Panc1 (cell line): ENCODE measurements at regions not wholly inside any gene's neighbourhood (a gene's known extent, or its start where the extent isn't known, plus 50 kb on each side); places are given as distances from the start of the nearest gene placed in this dataset.

Experiments used
- ATAC-seq: fragments of 200-7000 bp; cut with Tn5 transposase; 2 replicates; pipeline ENCODE4 v1.9.1; 2020; ENCODE audit warnings: mild to moderate bottlenecking, moderate library complexity
- BruUV-seq: library from RNA; stranded (reverse); fragments of 400-500 nt; replicated peaks from 2 replicates; lab custom pipeline; 2021; lab: Mats Ljungman, UMichigan
- CTCF ChIA-PET: fragments of 300-600 bp; sonication (Branson Sonifier 250); formaldehyde crosslinking; loops from one replicate; lab custom pipeline; 2022; ENCODE audit warnings: antibody characterized with exemption; lab: Charles Lee
- POLR2A ChIA-PET: fragments of 300-600 bp; sonication (Branson Sonifier 250); formaldehyde crosslinking; loops from one replicate; lab custom pipeline; 2022; ENCODE audit warnings: antibody characterized with exemption; lab: Charles Lee
- DNase-seq: peaks from one replicate; pipeline ENCODE4 v3.0.0-alpha.2; 2010; ENCODE audit warnings: low read depth, low spot score
- H3K27ac ChIP-seq: 2 replicates; pipeline ENCODE4 v1.5.1; 2011; ENCODE audit warnings: mild to moderate bottlenecking, low read length, inconsistent platforms
- H3K27me3 ChIP-seq: fragments of 200-500 bp; sonication (Bioruptor generic); 2 replicates; pipeline ENCODE4 v1.6.0; 2014; ENCODE audit warnings: low read length, inconsistent platforms; ENCODE audit not compliant: control insufficient read depth, insufficient read depth
- H3K36me3 ChIP-seq: fragments of 200-500 bp; sonication (Bioruptor generic); 2 replicates; pipeline ENCODE4 v1.5.1; 2014; ENCODE audit warnings: inconsistent platforms, mild to moderate bottlenecking, low read length, moderate library complexity; ENCODE audit not compliant: control insufficient read depth, insufficient read depth
- H3K4me1 ChIP-seq: 2 replicates; pipeline ENCODE4 v1.5.1; 2011; ENCODE audit warnings: inconsistent platforms, mild to moderate bottlenecking, low read length, moderate library complexity; ENCODE audit not compliant: control insufficient read depth, insufficient read depth
- H3K4me3 ChIP-seq, 2 experiments: 2 replicates each; pipeline ENCODE4 v1.5.1; 2011 to 2012; ENCODE audit warnings: low read depth in 2 of 2, low read length in 2 of 2, mild to moderate bottlenecking in 2 of 2, inconsistent platforms in 1 of 2, moderate library complexity in 1 of 2
- H3K9me3 ChIP-seq: fragments of 200-500 bp; sonication (Bioruptor generic); 2 replicates; pipeline ENCODE4 v1.5.1; 2014; ENCODE audit warnings: low read depth, mild to moderate bottlenecking, inconsistent platforms, low read length, moderate library complexity; ENCODE audit not compliant: control insufficient read depth, insufficient read depth
- CTCF ChIP-seq: fragments of 450-650 bp; IDR thresholded peaks from 2 replicates; pipeline ENCODE4 v1.5.1; 2017; ENCODE audit warnings: mild to moderate bottlenecking
- POLR2AphosphoS5 ChIP-seq: IDR thresholded peaks from 2 replicates; pipeline ENCODE4 v1.6.1; 2012; ENCODE audit warnings: mild to moderate bottlenecking, low read depth, low read length, moderate library complexity
- REST ChIP-seq, 2 experiments: IDR thresholded peaks; 2 replicates each; pipeline ENCODE4 v1.6.1; 2011 to 2012; ENCODE audit warnings: low read depth in 2 of 2, control low read depth in 1 of 2, low read length in 1 of 2, mild to moderate bottlenecking in 1 of 2, moderate library complexity in 1 of 2; ENCODE audit not compliant: insufficient read depth in 1 of 2
- SIN3A ChIP-seq: IDR thresholded peaks from 2 replicates; pipeline ENCODE4 v1.6.1; 2012; ENCODE audit warnings: low read depth, mild to moderate bottlenecking, low read length, moderate library complexity, borderline replicate concordance; ENCODE audit not compliant: insufficient read depth
- TCF7L2 ChIP-seq: IDR thresholded peaks from 2 replicates; pipeline ENCODE4 v1.6.1; 2011; ENCODE audit warnings: mild to moderate bottlenecking, low read depth, low read length, inconsistent platforms
- in situ Hi-C: cut with HindIII; loops from 2 replicates; pipeline ENCODE4 v1.10.0; 2016; ENCODE audit warnings: low sequenced_read_pairs, low pct_unique_long_range_greater_than_20kb
- intact Hi-C: fragments of 100-400 bp; cut with micrococcal nuclease; formaldehyde crosslinking; loops from one replicate; pipeline ENCODE4 v1.10.0; 2022; ENCODE audit not compliant: unreplicated experiment

- CTCF ChIA-PET: no interaction called here
- no peak overlapping the region for H3K27ac ChIP-seq
- DNase-seq: no peak
- H3K27me3 ChIP-seq: no peaks in the 10 kb centered on the region
- no TSS peak for BruUV-seq
- H3K9me3 ChIP-seq: no peaks in the 10 kb centered on the region
- POLR2A ChIA-PET: no interaction called here
- TF ChIP-seq REST (IDR thresholded peaks at IDR 0.05; ENCODE audit: insufficient read depth in 1 of 2, low read depth in 2 of 2, low read length in 1 of 2) (no peak), CTCF (no peak), POLR2AphosphoS5 (no peak), SIN3A (no peak), TCF7L2 (no peak)
- H3K4me1 ChIP-seq: no peaks in the 10 kb centered on the region
- in situ Hi-C loops (no loop called here), intact Hi-C loops (no loop called here)
- H3K4me3 ChIP-seq: no peak overlapping the region
- no peak for ATAC-seq
- no peaks in the 10 kb centered on the region for H3K36me3 ChIP-seq
Measured at GRCh38 chr18:38006541-38006940, 440.9 kb upstream of the CELF4 start.

- Histone ChIP-seq H3K36me3 (no peaks in the 10 kb centered on the region), H3K27me3 (no peaks in the 10 kb centered on the region), H3K4me1 (no peaks in the 10 kb centered on the region), H3K9me3 (no peaks in the 10 kb centered on the region), H3K27ac (no peak overlapping the region), H3K4me3 (no peak overlapping the region)
- intact Hi-C loops (no loop called here), in situ Hi-C loops (no loop called here)
- TF ChIP-seq TCF7L2 (no peak), REST (IDR thresholded peaks at IDR 0.05; ENCODE audit: insufficient read depth in 1 of 2, low read depth in 2 of 2, low read length in 1 of 2) (no peak), CTCF (no peak), SIN3A (no peak), POLR2AphosphoS5 (no peak)
- CTCF ChIA-PET: no interaction called here
- POLR2A ChIA-PET: no interaction called here
- DNase-seq (no peak), ATAC-seq (no peak)
- no TSS peak for BruUV-seq
Measured at GRCh38 chr18:37997695-37998094, 432.1 kb upstream of the CELF4 start.
